ENCODE measurements at regions not wholly inside any gene's neighbourhood (a gene's known extent, or its start where the extent isn't known, plus 50 kb on each side); places are given as distances from the start of the nearest gene placed in this dataset.

- DNase-seq = no peak
- Histone ChIP-seq H3K27me3 (replicated peaks in 1 of 7) (no peaks in the 10 kb centered on the region), H3K4me3 (no peak overlapping the region), H3K27ac (no peak overlapping the region), H3K4me1 (no peaks in the 10 kb centered on the region), H3K36me3 (no peaks in the 10 kb centered on the region), H3K9me3 (no peaks in the 10 kb centered on the region)
- no peak for TF ChIP-seq CTCF (IDR thresholded peaks at IDR 0.05 in 8 of 11, conservative IDR thresholded peaks at IDR 0.05 in 3 of 11)
- TF ChIP-seq POLR2AphosphoS5 (IDR thresholded peaks at IDR 0.05) = no peak
- no peak for TF ChIP-seq POLR2A (IDR thresholded peaks at IDR 0.05)
- intact Hi-C loops (cut with DNase I; ENCODE audit: low total_unique reads) = no loop called here
- WGBS, 5 donors = 78 to 90% (median 87%) methylated on average over 4 of the region's 4 CpGs
Observed at GRCh38 chr18:45547910-45548309, 67.4 kb upstream of the SLC14A2 start.

- Histone ChIP-seq H3K27me3 (replicated peaks in 1 of 7) (no peaks in the 10 kb centered on the region), H3K4me3 (no peak overlapping the region), H3K9me3 (no peaks in the 10 kb centered on the region), H3K36me3 (no peaks in the 10 kb centered on the region), H3K27ac (no peak overlapping the region), H3K4me1 (no peaks in the 10 kb centered on the region)
- TF ChIP-seq POLR2AphosphoS5 (IDR thresholded peaks at IDR 0.05) = no peak
- no peak for TF ChIP-seq CTCF (IDR thresholded peaks at IDR 0.05 in 8 of 11, conservative IDR thresholded peaks at IDR 0.05 in 3 of 11)
- no peak for TF ChIP-seq POLR2A (IDR thresholded peaks at IDR 0.05)
- intact Hi-C loops (cut with DNase I; ENCODE audit: low total_unique reads) = no loop called here
- DNase-seq = no peak
- whole genome bisulfite sequencing, 5 donors = 93 to 100% (median 96%) methylated on average over 1 of the region's 1 CpG
Observed at GRCh38 chr18:45548614-45549013, 66.7 kb upstream of the SLC14A2 start.

GRCh38 chr18:45549290-45549689 lies 66.0 kb upstream of the SLC14A2 start:
- H3K4me1 ChIP-seq = no peaks in the 10 kb centered on the region
- no peak overlapping the region for H3K27ac ChIP-seq
- 72 to 90% (median 86%) methylated on average over 7 of the region's 7 CpGs for WGBS, 5 donors
- DNase-seq = no peak
- H3K9me3 ChIP-seq = no peaks in the 10 kb centered on the region
- H3K27me3 ChIP-seq (replicated peaks in 1 of 7) = no peaks in the 10 kb centered on the region
- H3K36me3 ChIP-seq = no peaks in the 10 kb centered on the region
- TF ChIP-seq CTCF (IDR thresholded peaks at IDR 0.05 in 8 of 11, conservative IDR thresholded peaks at IDR 0.05 in 3 of 11) (no peak), POLR2AphosphoS5 (IDR thresholded peaks at IDR 0.05) (no peak), POLR2A (IDR thresholded peaks at IDR 0.05) (no peak)
- no peak overlapping the region for H3K4me3 ChIP-seq
- intact Hi-C loops (cut with DNase I; ENCODE audit: low total_unique reads) = no loop called here

GRCh38 chr18:45551142-45551815 lies 64.0 kb upstream of the SLC14A2 start:
- no peak overlapping the region for H3K4me3 ChIP-seq
- DNase-seq = no peak
- intact Hi-C loops (cut with DNase I; ENCODE audit: low total_unique reads) = no loop called here
- H3K9me3 ChIP-seq = no peaks in the 10 kb centered on the region
- no peak overlapping the region for H3K27ac ChIP-seq
- H3K27me3 ChIP-seq (replicated peaks in 1 of 7) = no peaks in the 10 kb centered on the region
- H3K4me1 ChIP-seq = no peaks in the 10 kb centered on the region
- TF ChIP-seq POLR2A (IDR thresholded peaks at IDR 0.05) (no peak), POLR2AphosphoS5 (IDR thresholded peaks at IDR 0.05) (no peak), CTCF (IDR thresholded peaks at IDR 0.05 in 8 of 11, conservative IDR thresholded peaks at IDR 0.05 in 3 of 11) (no peak)
- WGBS, 5 donors = 59 to 72% (median 61%) methylated on average over 6 of the region's 6 CpGs
- H3K36me3 ChIP-seq = no peaks in the 10 kb centered on the region
